ENCODE measurements at regions not wholly inside any gene's neighbourhood (a gene's known extent, or its start where the extent isn't known, plus 50 kb on each side); places are given as distances from the start of the nearest gene placed in this dataset.
"Not testable (repeated sequence)": the region's sequence is repeated elsewhere in the genome, so short reads cannot be mapped to it uniquely, and the experiment has no call there.

DNA sequence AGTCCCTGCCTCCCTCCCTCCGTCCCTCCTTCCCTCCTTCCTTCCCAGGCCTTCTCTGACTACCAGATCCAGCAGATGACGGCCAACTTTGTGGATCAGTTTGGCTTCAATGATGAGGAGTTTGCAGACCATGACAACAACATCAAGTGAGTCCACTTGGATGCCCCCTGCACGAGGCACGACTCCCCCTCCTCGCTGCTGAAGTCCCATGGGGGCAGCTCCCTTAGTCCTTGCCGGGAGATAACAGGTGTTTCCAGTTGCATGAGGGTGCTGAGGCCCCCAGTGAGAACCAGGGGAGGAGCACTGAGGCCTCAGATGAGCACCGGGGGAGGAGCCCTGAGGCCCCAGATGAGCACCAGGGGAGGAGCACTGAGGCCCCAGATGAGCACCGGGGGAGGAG is 200.0 kb downstream of the LIPI start:
- no peak overlapping the region for H2AFZ ChIP-seq (ENCODE audit: low read length)
- no peaks in the 10 kb centered on the region for H3F3A ChIP-seq (ENCODE audit: insufficient read depth, low read length)
- H3K4me3 ChIP-seq (ENCODE audit: low read depth, low read length, poor library complexity, severe bottlenecking) = no peak overlapping the region
- H3K4me2 ChIP-seq (ENCODE audit: low read length) = no peak overlapping the region
- no peaks in the 10 kb centered on the region for H3K36me3 ChIP-seq (ENCODE audit: insufficient read depth, low read length)
- TF ChIP-seq EZH2 (IDR thresholded peaks at IDR 0.05; ENCODE audit: borderline replicate concordance, low read length) = no peak
- TF ChIP-seq, protein P1, sequence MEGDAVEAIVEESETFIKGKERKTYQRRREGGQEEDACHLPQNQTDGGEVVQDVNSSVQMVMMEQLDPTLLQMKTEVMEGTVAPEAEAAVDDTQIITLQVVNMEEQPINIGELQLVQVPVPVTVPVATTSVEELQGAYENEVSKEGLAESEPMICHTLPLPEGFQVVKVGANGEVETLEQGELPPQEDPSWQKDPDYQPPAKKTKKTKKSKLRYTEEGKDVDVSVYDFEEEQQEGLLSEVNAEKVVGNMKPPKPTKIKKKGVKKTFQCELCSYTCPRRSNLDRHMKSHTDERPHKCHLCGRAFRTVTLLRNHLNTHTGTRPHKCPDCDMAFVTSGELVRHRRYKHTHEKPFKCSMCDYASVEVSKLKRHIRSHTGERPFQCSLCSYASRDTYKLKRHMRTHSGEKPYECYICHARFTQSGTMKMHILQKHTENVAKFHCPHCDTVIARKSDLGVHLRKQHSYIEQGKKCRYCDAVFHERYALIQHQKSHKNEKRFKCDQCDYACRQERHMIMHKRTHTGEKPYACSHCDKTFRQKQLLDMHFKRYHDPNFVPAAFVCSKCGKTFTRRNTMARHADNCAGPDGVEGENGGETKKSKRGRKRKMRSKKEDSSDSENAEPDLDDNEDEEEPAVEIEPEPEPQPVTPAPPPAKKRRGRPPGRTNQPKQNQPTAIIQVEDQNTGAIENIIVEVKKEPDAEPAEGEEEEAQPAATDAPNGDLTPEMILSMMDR (IDR thresholded peaks at IDR 0.05; ENCODE audit: low read length) = no peak
- no peaks in the 10 kb centered on the region for H3K79me2 ChIP-seq (ENCODE audit: insufficient read depth, low read length)
- no peak overlapping the region for H3K9ac ChIP-seq (ENCODE audit: low read length)
- no peaks in the 10 kb centered on the region for H3K27me3 ChIP-seq (ENCODE audit: insufficient read depth, low read length)
- H3K9me3 ChIP-seq (ENCODE audit: low read length) = no peaks in the 10 kb centered on the region
- no peaks in the 10 kb centered on the region for H3K4me1 ChIP-seq (ENCODE audit: insufficient read depth, low read length, severe bottlenecking)
- H4K20me1 ChIP-seq (ENCODE audit: insufficient read depth, low read length) = no peaks in the 10 kb centered on the region
- H3K27ac ChIP-seq (ENCODE audit: low read depth, low read length, poor library complexity, severe bottlenecking) = no peak overlapping the region
- H3K9me2 ChIP-seq (ENCODE audit: low read depth, low read length) = no peaks in the 10 kb centered on the region

- H3K4me1 ChIP-seq (ENCODE audit: insufficient read depth, low read length, severe bottlenecking); H3K9me3 ChIP-seq (ENCODE audit: low read length); H3K79me2 ChIP-seq (ENCODE audit: insufficient read depth, low read length); H3K9ac ChIP-seq (ENCODE audit: low read length); H3K27ac ChIP-seq (ENCODE audit: low read depth, low read length, poor library complexity, severe bottlenecking); H3K4me3 ChIP-seq (ENCODE audit: low read depth, low read length, poor library complexity, severe bottlenecking); H3F3A ChIP-seq (ENCODE audit: insufficient read depth, low read length); H3K4me2 ChIP-seq (ENCODE audit: low read length); H3K9me2 ChIP-seq (ENCODE audit: low read depth, low read length); H3K36me3 ChIP-seq (ENCODE audit: insufficient read depth, low read length); H4K20me1 ChIP-seq (ENCODE audit: insufficient read depth, low read length); H3K27me3 ChIP-seq (ENCODE audit: insufficient read depth, low read length); H2AFZ ChIP-seq (ENCODE audit: low read length): not testable (repeated sequence)
Measured at GRCh38 chr21:14009990-14010389, 200.8 kb downstream of the LIPI start.

DNA sequence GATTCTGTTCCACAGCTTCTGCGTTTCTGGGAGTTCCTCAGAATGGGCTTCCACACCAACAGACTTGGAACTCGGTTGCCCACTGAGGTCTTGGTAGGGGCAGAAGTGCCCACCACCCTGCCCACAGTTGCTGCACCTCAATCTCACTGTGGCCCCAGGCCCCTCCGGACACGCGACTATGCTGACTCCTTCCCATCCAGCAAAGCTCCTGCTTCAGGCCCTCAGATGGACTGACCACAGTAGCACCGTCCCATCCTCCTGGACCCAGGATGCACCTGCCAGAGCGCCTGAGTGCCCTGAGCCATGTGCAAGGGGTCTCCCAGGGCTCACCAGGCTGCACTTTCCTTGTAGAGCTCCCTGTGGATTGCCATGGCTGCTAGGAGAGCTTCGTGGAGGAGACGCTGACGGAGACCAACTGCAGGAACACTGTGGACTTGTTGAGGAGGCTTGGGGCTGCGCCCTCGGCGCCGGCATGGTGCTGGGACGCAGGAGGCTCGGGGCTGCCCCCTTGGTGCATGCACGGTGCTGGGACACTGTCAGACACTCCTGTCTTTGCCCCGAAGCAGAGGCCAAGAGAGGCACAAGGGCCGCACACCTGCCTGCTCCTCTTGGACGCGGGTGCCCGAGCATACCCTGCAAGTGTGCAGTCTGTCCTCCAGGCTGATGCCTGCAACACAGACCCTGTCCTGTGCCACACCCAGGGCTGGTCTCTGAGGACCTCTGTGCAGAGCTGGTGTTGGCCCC is 201.3 kb downstream of the LIPI start:
- not testable (repeated sequence) for H2AFZ ChIP-seq (ENCODE audit: low read length); H3K9me2 ChIP-seq (ENCODE audit: low read depth, low read length); H3K4me3 ChIP-seq (ENCODE audit: low read depth, low read length, poor library complexity, severe bottlenecking); H3F3A ChIP-seq (ENCODE audit: insufficient read depth, low read length); H3K4me1 ChIP-seq (ENCODE audit: insufficient read depth, low read length, severe bottlenecking); H3K27ac ChIP-seq (ENCODE audit: low read depth, low read length, poor library complexity, severe bottlenecking); H3K9ac ChIP-seq (ENCODE audit: low read length); H3K4me2 ChIP-seq (ENCODE audit: low read length); H4K20me1 ChIP-seq (ENCODE audit: insufficient read depth, low read length); H3K27me3 ChIP-seq (ENCODE audit: insufficient read depth, low read length); H3K36me3 ChIP-seq (ENCODE audit: insufficient read depth, low read length); H3K79me2 ChIP-seq (ENCODE audit: insufficient read depth, low read length); H3K9me3 ChIP-seq (ENCODE audit: low read length)

- not testable (repeated sequence) for H3K4me2 ChIP-seq (ENCODE audit: low read length); H2AFZ ChIP-seq (ENCODE audit: low read length); H3K4me3 ChIP-seq (ENCODE audit: low read depth, low read length, poor library complexity, severe bottlenecking); H3K27me3 ChIP-seq (ENCODE audit: insufficient read depth, low read length); H3K4me1 ChIP-seq (ENCODE audit: insufficient read depth, low read length, severe bottlenecking); H4K20me1 ChIP-seq (ENCODE audit: insufficient read depth, low read length); H3K9me2 ChIP-seq (ENCODE audit: low read depth, low read length); H3K9ac ChIP-seq (ENCODE audit: low read length); H3F3A ChIP-seq (ENCODE audit: insufficient read depth, low read length); H3K9me3 ChIP-seq (ENCODE audit: low read length); H3K27ac ChIP-seq (ENCODE audit: low read depth, low read length, poor library complexity, severe bottlenecking); H3K36me3 ChIP-seq (ENCODE audit: insufficient read depth, low read length); H3K79me2 ChIP-seq (ENCODE audit: insufficient read depth, low read length)
Measured at GRCh38 chr21:14008436-14008835, 202.3 kb downstream of the LIPI start.

- not testable (repeated sequence) for H3K4me3 ChIP-seq (ENCODE audit: low read depth, low read length, poor library complexity, severe bottlenecking); H3K9me3 ChIP-seq (ENCODE audit: low read length); H3K9ac ChIP-seq (ENCODE audit: low read length); H3K36me3 ChIP-seq (ENCODE audit: insufficient read depth, low read length); H3K27me3 ChIP-seq (ENCODE audit: insufficient read depth, low read length); H3K79me2 ChIP-seq (ENCODE audit: insufficient read depth, low read length); H3K27ac ChIP-seq (ENCODE audit: low read depth, low read length, poor library complexity, severe bottlenecking); H3K9me2 ChIP-seq (ENCODE audit: low read depth, low read length); H3F3A ChIP-seq (ENCODE audit: insufficient read depth, low read length); H3K4me1 ChIP-seq (ENCODE audit: insufficient read depth, low read length, severe bottlenecking); H2AFZ ChIP-seq (ENCODE audit: low read length); H3K4me2 ChIP-seq (ENCODE audit: low read length); H4K20me1 ChIP-seq (ENCODE audit: insufficient read depth, low read length)
Measured at GRCh38 chr21:14008006-14008405, 202.7 kb downstream of the LIPI start.

DNA sequence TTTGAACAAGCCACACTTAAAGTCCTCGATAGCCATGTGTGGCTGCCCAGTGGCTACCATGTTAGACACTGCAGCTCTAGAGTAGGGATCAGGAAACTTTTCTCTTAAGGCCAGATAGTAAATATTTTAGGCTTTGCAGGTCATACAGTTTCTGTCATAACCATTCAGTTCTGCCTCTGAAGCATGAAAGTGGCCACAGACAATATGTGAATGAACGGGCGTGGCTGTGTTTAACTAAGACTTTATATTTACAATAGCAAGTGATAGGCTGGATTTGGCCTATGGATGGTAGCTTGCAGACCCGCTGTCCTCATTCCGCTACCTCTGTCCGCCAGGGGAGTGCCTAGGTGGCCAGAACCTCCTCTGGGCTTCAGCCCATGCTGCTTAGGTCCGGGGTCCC is 204.6 kb downstream of the LIPI start:
- not testable (repeated sequence) for H3K4me1 ChIP-seq (ENCODE audit: insufficient read depth, low read length, severe bottlenecking); H3K9me3 ChIP-seq (ENCODE audit: low read length); H3F3A ChIP-seq (ENCODE audit: insufficient read depth, low read length); H3K9me2 ChIP-seq (ENCODE audit: low read depth, low read length); H3K27me3 ChIP-seq (ENCODE audit: insufficient read depth, low read length); H3K27ac ChIP-seq (ENCODE audit: low read depth, low read length, poor library complexity, severe bottlenecking); H4K20me1 ChIP-seq (ENCODE audit: insufficient read depth, low read length); H2AFZ ChIP-seq (ENCODE audit: low read length); H3K4me3 ChIP-seq (ENCODE audit: low read depth, low read length, poor library complexity, severe bottlenecking); H3K4me2 ChIP-seq (ENCODE audit: low read length); H3K36me3 ChIP-seq (ENCODE audit: insufficient read depth, low read length); H3K9ac ChIP-seq (ENCODE audit: low read length); H3K79me2 ChIP-seq (ENCODE audit: insufficient read depth, low read length)

All from OCI-LY1 (cell line).